HL-60 (cell line): ENCODE measurements at regions not wholly inside any gene's neighbourhood (a gene's known extent, or its start where the extent isn't known, plus 50 kb on each side); places are given as distances from the start of the nearest gene placed in this dataset.

Experiments
- DNase-seq, 2 experiments: peaks; one replicate each; pipeline ENCODE4 v3.0.0-alpha.2; 2010 to 2020; ENCODE audit warnings: low read depth in 1 of 2, low spot score in 1 of 2
- H3K27ac ChIP-seq: fragments of 250-450 bp; sonication (Bioruptor Pico); replicated peaks from 2 replicates; pipeline ENCODE4 v1.5.1; 2020; ENCODE audit warnings: mild to moderate bottlenecking, moderate library complexity
- H3K27me3 ChIP-seq: fragments of 250-450 bp; sonication (Bioruptor Pico); 2 replicates; pipeline ENCODE4 v1.5.1; 2021; ENCODE audit warnings: mild to moderate bottlenecking, moderate library complexity; ENCODE audit not compliant: insufficient read depth, poor library complexity, severe bottlenecking
- H3K4me3 ChIP-seq: replicated peaks from 2 replicates; pipeline ENCODE4 v1.5.1; 2011; ENCODE audit warnings: mild to moderate bottlenecking, control low read depth, low read length; ENCODE audit not compliant: insufficient read depth
- CTCF ChIP-seq: IDR thresholded peaks from one replicate; pipeline ENCODE4 v1.5.1; 2011; ENCODE audit warnings: low read length, control low read depth, inconsistent platforms; ENCODE audit not compliant: insufficient read depth
- GABPA ChIP-seq: IDR thresholded peaks from 2 replicates; pipeline ENCODE4 v1.6.1; 2012; ENCODE audit warnings: low read depth
- POLR2AphosphoS5 ChIP-seq: IDR thresholded peaks from 2 replicates; pipeline ENCODE4 v1.6.1; 2012; ENCODE audit warnings: low read depth
- SPI1 ChIP-seq: IDR thresholded peaks from 2 replicates; pipeline ENCODE4 v1.6.1; 2012; ENCODE audit warnings: low read depth, mild to moderate bottlenecking, borderline replicate concordance
- TF ChIP-seq, protein P1 (sequence below): IDR thresholded peaks from 2 replicates; pipeline ENCODE4 v1.6.1; 2012; ENCODE audit warnings: low read depth; ENCODE audit not compliant: insufficient replicate concordance

- no peak overlapping the region for H3K27ac ChIP-seq
- no peak for DNase-seq
- H3K27me3 ChIP-seq: no peaks in the 10 kb centered on the region
- no peak overlapping the region for H3K4me3 ChIP-seq
- no peak for TF ChIP-seq CTCF
- TF ChIP-seq SPI1: no peak
- TF ChIP-seq, protein P1, sequence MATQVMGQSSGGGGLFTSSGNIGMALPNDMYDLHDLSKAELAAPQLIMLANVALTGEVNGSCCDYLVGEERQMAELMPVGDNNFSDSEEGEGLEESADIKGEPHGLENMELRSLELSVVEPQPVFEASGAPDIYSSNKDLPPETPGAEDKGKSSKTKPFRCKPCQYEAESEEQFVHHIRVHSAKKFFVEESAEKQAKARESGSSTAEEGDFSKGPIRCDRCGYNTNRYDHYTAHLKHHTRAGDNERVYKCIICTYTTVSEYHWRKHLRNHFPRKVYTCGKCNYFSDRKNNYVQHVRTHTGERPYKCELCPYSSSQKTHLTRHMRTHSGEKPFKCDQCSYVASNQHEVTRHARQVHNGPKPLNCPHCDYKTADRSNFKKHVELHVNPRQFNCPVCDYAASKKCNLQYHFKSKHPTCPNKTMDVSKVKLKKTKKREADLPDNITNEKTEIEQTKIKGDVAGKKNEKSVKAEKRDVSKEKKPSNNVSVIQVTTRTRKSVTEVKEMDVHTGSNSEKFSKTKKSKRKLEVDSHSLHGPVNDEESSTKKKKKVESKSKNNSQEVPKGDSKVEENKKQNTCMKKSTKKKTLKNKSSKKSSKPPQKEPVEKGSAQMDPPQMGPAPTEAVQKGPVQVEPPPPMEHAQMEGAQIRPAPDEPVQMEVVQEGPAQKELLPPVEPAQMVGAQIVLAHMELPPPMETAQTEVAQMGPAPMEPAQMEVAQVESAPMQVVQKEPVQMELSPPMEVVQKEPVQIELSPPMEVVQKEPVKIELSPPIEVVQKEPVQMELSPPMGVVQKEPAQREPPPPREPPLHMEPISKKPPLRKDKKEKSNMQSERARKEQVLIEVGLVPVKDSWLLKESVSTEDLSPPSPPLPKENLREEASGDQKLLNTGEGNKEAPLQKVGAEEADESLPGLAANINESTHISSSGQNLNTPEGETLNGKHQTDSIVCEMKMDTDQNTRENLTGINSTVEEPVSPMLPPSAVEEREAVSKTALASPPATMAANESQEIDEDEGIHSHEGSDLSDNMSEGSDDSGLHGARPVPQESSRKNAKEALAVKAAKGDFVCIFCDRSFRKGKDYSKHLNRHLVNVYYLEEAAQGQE: no peak
- no peak for TF ChIP-seq GABPA
- TF ChIP-seq POLR2AphosphoS5: no peak
Measured at GRCh38 chr3:72196377-72196929, 411.5 kb upstream of the PROK2 start.

- Histone ChIP-seq H3K27me3 (no peaks in the 10 kb centered on the region), H3K4me3 (no peak overlapping the region), H3K27ac (no peak overlapping the region)
- TF ChIP-seq SPI1 (no peak), POLR2AphosphoS5 (no peak), CTCF (no peak), GABPA (no peak)
- TF ChIP-seq, protein P1: no peak
- no peak for DNase-seq
Measured at GRCh38 chr3:72195895-72196294, 410.9 kb upstream of the PROK2 start.

DNA sequence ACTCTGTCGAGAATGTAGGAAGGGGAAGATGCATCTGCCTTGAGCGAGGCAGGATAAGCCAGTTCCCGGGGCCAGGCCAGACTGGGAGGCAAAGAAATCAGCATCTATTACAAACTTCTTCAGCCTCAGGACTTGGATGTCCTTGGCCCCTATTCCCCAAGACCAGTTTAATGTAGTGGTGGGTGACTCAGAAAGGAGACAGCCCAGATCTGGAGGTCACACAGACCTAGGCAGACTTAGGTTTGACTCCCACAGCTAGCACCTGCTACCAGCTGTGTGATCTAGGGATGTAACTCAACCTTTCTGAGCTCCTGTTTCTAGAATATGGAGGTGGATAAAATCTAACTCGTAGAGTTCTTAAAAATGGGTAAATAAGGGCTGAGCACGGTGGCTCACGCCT lies 409.5 kb upstream of the PROK2 start:
- Histone ChIP-seq H3K27ac (no peak overlapping the region), H3K27me3 (no peaks in the 10 kb centered on the region), H3K4me3 (no peak overlapping the region)
- no peak for DNase-seq
- TF ChIP-seq GABPA (no peak), SPI1 (no peak), CTCF (no peak), POLR2AphosphoS5 (no peak)
- TF ChIP-seq, protein P1: no peak
